ENCODE measurements at regions not wholly inside any gene's neighbourhood (a gene's known extent, or its start where the extent isn't known, plus 50 kb on each side); places are given as distances from the start of the nearest gene placed in this dataset.

- H3K4me1 ChIP-seq (ENCODE audit: control insufficient read depth in 1 of 2, insufficient read depth in 2 of 2, low read depth in 1 of 2, low read length in 1 of 2), result 0 out of 4 replicates have a peak, but pooled peaks cover 0 to 7% of the 10 kb centered on the region in 2 experiments
Measured at GRCh38 chr3:181635141-181635540, 76.6 kb upstream of the SOX2 start.

More at GRCh38 chr3:181635141-181635540, 76.6 kb upstream of the SOX2 start:
- Histone ChIP-seq H3K9ac (no peak overlapping the region), H3K27ac (ENCODE audit: low read depth in 2 of 2, low read length in 1 of 2) (no peak overlapping the region), H3F3A (replicated peaks; ENCODE audit: insufficient read depth) (peaks cover 4% of the 10 kb centered on the region), H4K20me1 (ENCODE audit: insufficient read depth) (no peaks in the 10 kb centered on the region), H3K9me3 (no peaks in the 10 kb centered on the region), H3K4me2 (no peak overlapping the region), H3K36me3 (replicated peaks in 1 of 2; ENCODE audit: control insufficient read depth in 1 of 2, insufficient read depth in 2 of 2, low read length in 1 of 2) (no peaks in the 10 kb centered on the region), H3K79me2 (ENCODE audit: insufficient read depth) (no peaks in the 10 kb centered on the region), H3K9me2 (no peaks in the 10 kb centered on the region), H3K27me3 (ENCODE audit: insufficient read depth) (no peaks in the 10 kb centered on the region), H2AFZ (ENCODE audit: low read depth) (no peak overlapping the region), H3K4me3 (ENCODE audit: low read depth in 2 of 2, low read length in 1 of 2) (no peak overlapping the region)
- whole genome bisulfite sequencing (ENCODE audit: low lambda C conversion rate), result 79% methylated on average over 4 of the region's 4 CpGs
- CTCF ChIA-PET, result no interaction called here
- TF ChIP-seq CTCF (IDR thresholded peaks at IDR 0.05), result no peak
- TF ChIP-seq CHD2 (IDR thresholded peaks at IDR 0.05; ENCODE audit: low read length, partially characterized antibody), result no peak
- no peak for TF ChIP-seq POLR2AphosphoS5 (IDR thresholded peaks at IDR 0.05; ENCODE audit: low read depth, low read length)
- no peak for TF ChIP-seq RXRA (IDR thresholded peaks at IDR 0.05; ENCODE audit: borderline replicate concordance, low read depth)
- TF ChIP-seq, protein P1, sequence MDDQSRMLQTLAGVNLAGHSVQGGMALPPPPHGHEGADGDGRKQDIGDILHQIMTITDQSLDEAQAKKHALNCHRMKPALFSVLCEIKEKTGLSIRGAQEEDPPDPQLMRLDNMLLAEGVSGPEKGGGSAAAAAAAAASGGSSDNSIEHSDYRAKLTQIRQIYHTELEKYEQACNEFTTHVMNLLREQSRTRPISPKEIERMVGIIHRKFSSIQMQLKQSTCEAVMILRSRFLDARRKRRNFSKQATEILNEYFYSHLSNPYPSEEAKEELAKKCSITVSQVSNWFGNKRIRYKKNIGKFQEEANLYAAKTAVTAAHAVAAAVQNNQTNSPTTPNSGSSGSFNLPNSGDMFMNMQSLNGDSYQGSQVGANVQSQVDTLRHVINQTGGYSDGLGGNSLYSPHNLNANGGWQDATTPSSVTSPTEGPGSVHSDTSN (IDR thresholded peaks at IDR 0.05), result no peak
- no peak for TF ChIP-seq FOXM1 (IDR thresholded peaks at IDR 0.05; ENCODE audit: low read depth)
- no peak for TF ChIP-seq EP300 (IDR thresholded peaks at IDR 0.05; ENCODE audit: borderline replicate concordance in 1 of 2, low read depth in 1 of 2, low read length in 1 of 2)
- TF ChIP-seq FOXJ3 (CRISPR knock-in tag; IDR thresholded peaks at IDR 0.05), result no peak
- no peak for TF ChIP-seq TAF1 (IDR thresholded peaks at IDR 0.05; ENCODE audit: borderline replicate concordance, low read depth, low read length)
- TF ChIP-seq, protein P2, sequence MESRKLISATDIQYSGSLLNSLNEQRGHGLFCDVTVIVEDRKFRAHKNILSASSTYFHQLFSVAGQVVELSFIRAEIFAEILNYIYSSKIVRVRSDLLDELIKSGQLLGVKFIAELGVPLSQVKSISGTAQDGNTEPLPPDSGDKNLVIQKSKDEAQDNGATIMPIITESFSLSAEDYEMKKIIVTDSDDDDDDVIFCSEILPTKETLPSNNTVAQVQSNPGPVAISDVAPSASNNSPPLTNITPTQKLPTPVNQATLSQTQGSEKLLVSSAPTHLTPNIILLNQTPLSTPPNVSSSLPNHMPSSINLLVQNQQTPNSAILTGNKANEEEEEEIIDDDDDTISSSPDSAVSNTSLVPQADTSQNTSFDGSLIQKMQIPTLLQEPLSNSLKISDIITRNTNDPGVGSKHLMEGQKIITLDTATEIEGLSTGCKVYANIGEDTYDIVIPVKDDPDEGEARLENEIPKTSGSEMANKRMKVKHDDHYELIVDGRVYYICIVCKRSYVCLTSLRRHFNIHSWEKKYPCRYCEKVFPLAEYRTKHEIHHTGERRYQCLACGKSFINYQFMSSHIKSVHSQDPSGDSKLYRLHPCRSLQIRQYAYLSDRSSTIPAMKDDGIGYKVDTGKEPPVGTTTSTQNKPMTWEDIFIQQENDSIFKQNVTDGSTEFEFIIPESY (IDR thresholded peaks at IDR 0.05; ENCODE audit: borderline replicate concordance, low read depth), result no peak
- TF ChIP-seq RFX5 (IDR thresholded peaks at IDR 0.05; ENCODE audit: low read length), result no peak
- no peak for TF ChIP-seq GABPA (IDR thresholded peaks at IDR 0.05; ENCODE audit: low read depth)
- TF ChIP-seq MEF2A (IDR thresholded peaks at IDR 0.05; ENCODE audit: borderline replicate concordance, low read depth), result no peak
- no peak for TF ChIP-seq RAD21 (IDR thresholded peaks at IDR 0.05; ENCODE audit: low read length)
- no peak for TF ChIP-seq NFIC (IDR thresholded peaks at IDR 0.05; ENCODE audit: borderline replicate concordance)
- no peak for TF ChIP-seq FOSL2 (IDR thresholded peaks at IDR 0.05; ENCODE audit: borderline replicate concordance, low read depth)
- DNase-seq, result no peak
- POLR2A ChIA-PET, result no interaction called here

Measured in SK-N-SH (cell line).